Activated naive CD8-positive, alpha-beta T cell (primary cell): ENCODE measurements at regions not wholly inside any gene's neighbourhood (a gene's known extent, or its start where the extent isn't known, plus 50 kb on each side); places are given as distances from the start of the nearest gene placed in this dataset.
"Not testable (repeated sequence)": the region's sequence is repeated elsewhere in the genome, so short reads cannot be mapped to it uniquely, and the experiment has no call there.

ENCODE experiments used
- H3K27ac Mint-ChIP-seq: one replicate; pipeline ENCODE4 v1.8.0; 2021; ENCODE audit warnings: mixed read lengths
- H3K27me3 Mint-ChIP-seq: one replicate; pipeline ENCODE4 v1.8.0; 2021; ENCODE audit warnings: mixed read lengths
- H3K36me3 Mint-ChIP-seq: one replicate; pipeline ENCODE4 v1.8.0; 2021; ENCODE audit warnings: mixed read lengths
- H3K4me1 Mint-ChIP-seq: one replicate; pipeline ENCODE4 v1.8.0; 2021; ENCODE audit warnings: low read depth, mixed read lengths
- H3K4me3 Mint-ChIP-seq: one replicate; pipeline ENCODE4 v1.8.0; 2021; ENCODE audit warnings: mild to moderate bottlenecking, mixed read lengths
- H3K9me3 Mint-ChIP-seq: one replicate; pipeline ENCODE4 v1.8.0; 2021; ENCODE audit warnings: low read depth, mixed read lengths

DNA sequence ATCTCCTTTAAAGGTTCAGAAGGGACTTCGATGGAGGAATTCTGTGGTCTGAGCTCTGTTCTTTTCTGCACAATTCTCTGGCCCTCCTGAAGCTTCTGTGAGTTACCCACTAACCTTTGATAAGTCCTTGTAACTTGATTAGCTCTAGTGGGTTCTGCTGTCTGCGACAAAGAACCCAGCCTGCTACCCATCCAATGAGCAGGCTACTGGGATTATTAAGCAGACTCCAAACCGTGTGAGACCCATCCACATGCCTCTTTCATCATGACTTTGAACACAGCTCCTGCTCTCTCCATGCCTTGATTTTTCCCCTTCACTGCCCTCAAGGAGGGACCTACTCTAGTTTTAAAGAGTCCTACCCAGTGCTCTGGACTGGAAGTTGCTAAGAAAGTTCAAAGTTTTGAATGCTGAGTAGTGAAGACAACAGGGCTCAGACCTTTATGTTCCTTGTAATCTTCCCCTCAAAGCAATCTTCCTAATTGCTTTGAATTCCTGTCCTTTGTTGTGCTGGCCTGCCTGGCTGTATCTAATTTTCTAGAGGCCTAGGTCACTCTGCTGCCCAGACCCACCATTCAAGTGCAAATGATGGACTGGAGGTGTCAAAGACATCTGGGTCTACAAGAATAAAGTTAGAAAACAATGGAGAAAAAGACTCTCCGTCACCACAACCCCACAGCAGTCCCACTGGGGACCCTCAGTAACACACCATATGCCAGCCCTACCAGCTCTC, 146.9 kb downstream of the RHOU start:
- Mint-ChIP-seq H3K9me3 (peaks cover 4% of the 10 kb centered on the region), H3K4me1 (no peaks in the 10 kb centered on the region), H3K36me3 (peaks cover 5% of the 10 kb centered on the region), H3K4me3 (no peak overlapping the region), H3K27ac (no peak overlapping the region), H3K27me3 (no peaks in the 10 kb centered on the region)

DNA sequence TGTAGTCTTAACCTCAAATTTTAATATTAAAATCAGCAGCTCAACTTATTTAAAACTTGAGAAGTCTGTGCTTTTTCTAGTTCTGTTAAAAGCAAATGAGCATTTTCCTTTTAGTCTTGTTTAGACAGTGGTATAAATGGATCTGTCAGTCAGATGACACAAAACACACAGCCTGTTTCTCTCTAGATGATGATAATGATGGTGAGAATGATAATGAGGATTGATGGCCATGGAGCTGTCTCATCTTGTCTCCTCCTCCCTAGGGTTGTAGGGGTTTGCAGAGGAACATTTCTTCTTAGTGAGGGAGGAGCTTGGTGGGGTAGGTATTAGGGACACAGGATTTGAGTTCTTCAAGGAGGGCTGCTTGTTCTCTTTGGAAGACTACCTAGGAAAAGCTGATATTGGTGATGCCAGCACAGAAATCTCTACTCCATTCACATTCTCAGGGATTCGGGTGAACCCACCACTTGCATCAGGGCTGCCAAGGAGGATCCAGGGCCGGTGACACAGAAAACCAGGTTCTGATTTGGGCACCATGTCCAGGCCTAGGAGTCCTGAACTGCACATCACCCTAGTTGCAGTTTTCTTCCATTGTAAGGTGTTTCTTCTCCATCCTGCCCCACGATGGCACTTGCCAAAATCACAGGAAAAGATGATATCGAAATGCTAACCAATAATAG, 147.6 kb downstream of the RHOU start:
- no peak overlapping the region for H3K27ac Mint-ChIP-seq
- H3K27me3 Mint-ChIP-seq = no peaks in the 10 kb centered on the region
- no peak overlapping the region for H3K4me3 Mint-ChIP-seq
- peaks cover 5% of the 10 kb centered on the region for H3K36me3 Mint-ChIP-seq
- H3K9me3 Mint-ChIP-seq = peaks cover 4% of the 10 kb centered on the region
- H3K4me1 Mint-ChIP-seq = no peaks in the 10 kb centered on the region

DNA sequence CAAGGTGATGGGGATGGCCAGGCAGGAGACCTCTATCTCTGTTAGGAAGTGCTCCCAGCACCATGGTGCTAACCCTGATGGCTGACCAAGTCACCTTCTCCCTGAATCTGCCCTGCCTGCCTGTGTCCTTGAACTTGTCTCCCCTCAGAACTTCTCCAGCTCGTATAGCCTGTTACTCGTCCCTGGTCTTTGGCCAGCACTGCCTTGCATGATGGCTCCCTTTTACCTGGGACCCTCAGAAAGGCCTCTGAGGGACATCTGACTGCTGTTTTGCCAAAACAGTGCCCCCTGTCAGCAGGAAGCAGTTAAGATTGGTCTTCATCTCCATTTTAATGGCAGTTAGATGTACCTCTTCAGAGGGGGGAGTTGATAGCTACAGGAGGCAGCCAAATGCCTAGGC, 148.3 kb downstream of the RHOU start:
- Mint-ChIP-seq H3K27ac (no peak overlapping the region), H3K9me3 (peaks cover 4% of the 10 kb centered on the region), H3K4me3 (no peak overlapping the region), H3K27me3 (no peaks in the 10 kb centered on the region), H3K4me1 (no peaks in the 10 kb centered on the region), H3K36me3 (peaks cover 5% of the 10 kb centered on the region)

DNA sequence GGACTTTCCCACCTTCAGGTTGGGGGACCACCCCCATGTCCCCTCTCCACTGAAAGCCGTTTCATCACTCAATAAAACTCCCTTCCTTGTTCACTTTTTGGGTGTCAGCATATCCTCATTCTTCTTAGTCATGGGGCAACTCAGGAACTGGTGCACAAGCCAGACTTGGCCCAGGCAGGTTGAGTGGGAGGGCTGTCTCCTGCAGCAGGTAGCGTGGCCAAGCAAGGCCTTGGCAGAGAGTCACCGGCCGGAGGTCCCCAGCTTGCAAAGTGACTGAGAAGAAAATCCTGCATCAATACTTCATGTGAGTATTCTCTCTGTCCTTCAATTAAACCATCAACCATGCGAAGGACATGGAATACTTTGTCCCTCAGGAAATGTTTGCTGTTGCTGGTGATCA, 148.9 kb downstream of the RHOU start:
- Mint-ChIP-seq H3K27ac (no peak overlapping the region), H3K4me3 (no peak overlapping the region), H3K9me3 (peaks cover 4% of the 10 kb centered on the region), H3K27me3 (no peaks in the 10 kb centered on the region), H3K4me1 (peaks cover 1% of the 10 kb centered on the region), H3K36me3 (peaks cover 5% of the 10 kb centered on the region)

DNA sequence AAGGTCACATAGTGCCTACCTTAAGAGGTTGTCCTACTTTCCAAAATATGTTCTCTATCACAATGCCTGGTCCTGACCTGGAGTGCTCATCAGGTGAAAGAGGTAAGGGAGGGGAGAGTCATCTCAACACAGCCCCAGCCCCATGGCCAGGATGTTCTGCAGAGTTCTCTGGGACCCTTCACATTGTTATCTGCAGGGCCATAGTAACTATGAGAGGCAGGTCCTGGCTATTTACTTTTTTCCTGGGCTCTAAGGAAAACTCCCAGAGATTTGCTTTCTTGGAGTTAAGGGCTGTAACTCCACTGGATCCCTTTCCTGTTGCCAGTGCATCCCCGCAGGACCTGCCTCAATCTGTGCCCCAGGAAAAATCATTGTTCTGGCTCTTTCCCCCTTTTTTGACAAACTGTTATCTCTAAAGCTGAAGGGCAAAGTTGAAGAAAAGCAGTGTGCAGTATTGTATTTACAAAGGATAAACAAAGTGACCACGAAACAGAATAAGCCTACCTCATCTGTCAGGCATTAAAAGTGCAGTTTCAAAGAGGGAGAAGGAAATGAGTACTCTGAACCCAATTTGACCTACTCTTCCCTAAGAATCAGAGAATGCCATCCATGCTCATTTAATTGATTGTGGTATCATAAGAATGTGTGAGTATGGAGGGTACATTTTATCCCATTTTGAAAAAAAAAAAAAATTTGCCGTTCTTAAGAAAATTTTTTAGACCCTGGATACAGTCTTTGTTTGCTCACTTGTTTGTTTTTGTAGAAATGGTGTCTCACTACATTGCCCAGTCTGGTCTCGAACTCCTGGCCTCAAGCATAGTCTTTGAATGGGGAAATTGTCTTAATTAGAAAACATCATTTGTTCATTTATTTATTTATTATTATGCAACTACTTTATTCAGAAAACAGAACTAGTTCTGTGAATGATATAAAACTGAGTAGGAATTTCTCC, 149.6 kb downstream of the RHOU start:
- H3K36me3 Mint-ChIP-seq = peaks cover 5% of the 10 kb centered on the region
- H3K4me1 Mint-ChIP-seq = peaks cover 8% of the 10 kb centered on the region
- no peak overlapping the region for H3K4me3 Mint-ChIP-seq
- H3K27me3 Mint-ChIP-seq = no peaks in the 10 kb centered on the region
- H3K27ac Mint-ChIP-seq = no peak overlapping the region
- peaks cover 4% of the 10 kb centered on the region for H3K9me3 Mint-ChIP-seq

DNA sequence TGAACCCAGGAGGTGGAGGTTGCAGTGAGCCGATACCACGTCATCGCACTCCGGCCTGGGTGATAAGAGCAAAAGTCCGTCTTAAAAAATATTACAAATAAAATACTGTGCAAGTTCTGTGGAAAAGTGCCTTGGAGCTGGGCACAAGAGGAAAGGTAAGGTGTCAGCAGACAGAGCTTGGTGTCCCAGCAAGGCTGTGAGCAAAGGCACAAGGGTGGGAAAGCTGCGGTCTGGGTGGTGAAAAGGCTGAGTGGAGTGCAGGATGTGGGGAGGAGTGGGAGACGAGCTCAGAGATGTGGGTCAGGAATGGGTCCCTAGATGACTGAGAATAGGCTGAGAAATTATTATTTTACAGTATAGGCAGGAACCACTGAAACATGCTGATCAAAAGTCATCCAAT, 150.6 kb downstream of the RHOU start:
- H3K36me3 Mint-ChIP-seq = peaks cover 5% of the 10 kb centered on the region
- H3K4me3 Mint-ChIP-seq = no peak overlapping the region
- peaks cover 18% of the 10 kb centered on the region for H3K4me1 Mint-ChIP-seq
- no peaks in the 10 kb centered on the region for H3K27me3 Mint-ChIP-seq
- peaks cover 4% of the 10 kb centered on the region for H3K9me3 Mint-ChIP-seq
- no peak overlapping the region for H3K27ac Mint-ChIP-seq

DNA sequence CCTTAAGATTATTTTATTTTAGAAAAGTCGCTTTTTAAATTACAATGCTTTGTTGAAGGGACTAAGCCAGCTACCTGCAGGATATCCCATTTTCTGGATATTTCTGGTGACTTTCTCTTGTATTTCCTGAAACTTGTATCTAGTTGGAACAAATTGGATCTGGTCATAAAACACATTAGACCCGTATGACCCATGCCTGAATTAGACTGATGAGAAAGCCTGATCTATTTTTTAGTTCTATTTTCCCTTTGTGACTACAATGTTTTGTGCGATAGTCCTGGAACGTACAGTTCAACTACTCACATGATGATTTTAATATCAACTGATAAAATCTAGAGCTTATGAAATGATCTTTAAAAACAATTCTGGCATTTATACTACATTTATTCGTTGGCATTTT, 151.8 kb downstream of the RHOU start:
- peaks cover 21% of the 10 kb centered on the region for H3K4me1 Mint-ChIP-seq
- no peaks in the 10 kb centered on the region for H3K27me3 Mint-ChIP-seq
- H3K36me3 Mint-ChIP-seq = peaks cover 5% of the 10 kb centered on the region
- peaks cover 4% of the 10 kb centered on the region for H3K9me3 Mint-ChIP-seq
- no peak overlapping the region for H3K27ac Mint-ChIP-seq
- no peak overlapping the region for H3K4me3 Mint-ChIP-seq

DNA sequence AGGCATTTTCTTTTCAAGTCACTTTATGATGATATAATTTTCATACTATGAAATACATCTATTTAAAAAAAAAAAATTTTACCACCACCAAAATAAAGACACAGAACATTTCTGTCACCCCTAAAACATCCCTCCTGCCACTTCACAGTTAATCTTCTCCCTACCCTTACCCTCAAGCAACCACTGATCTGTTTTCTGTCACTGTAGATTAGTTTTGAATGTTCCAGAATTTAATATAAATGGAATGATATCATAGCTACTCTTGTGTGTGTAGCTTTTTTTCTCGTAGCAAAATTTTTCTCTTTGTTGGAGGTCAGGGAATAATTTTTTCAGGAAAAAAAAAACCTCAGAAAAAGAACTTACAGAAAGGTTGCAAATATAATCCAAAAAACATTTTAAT, 152.7 kb downstream of the RHOU start:
- Mint-ChIP-seq H3K4me1 (peaks cover 21% of the 10 kb centered on the region), H3K36me3 (peaks cover 5% of the 10 kb centered on the region), H3K4me3 (no peak overlapping the region), H3K27ac (no peak overlapping the region), H3K27me3 (no peaks in the 10 kb centered on the region), H3K9me3 (peaks cover 4% of the 10 kb centered on the region)

DNA sequence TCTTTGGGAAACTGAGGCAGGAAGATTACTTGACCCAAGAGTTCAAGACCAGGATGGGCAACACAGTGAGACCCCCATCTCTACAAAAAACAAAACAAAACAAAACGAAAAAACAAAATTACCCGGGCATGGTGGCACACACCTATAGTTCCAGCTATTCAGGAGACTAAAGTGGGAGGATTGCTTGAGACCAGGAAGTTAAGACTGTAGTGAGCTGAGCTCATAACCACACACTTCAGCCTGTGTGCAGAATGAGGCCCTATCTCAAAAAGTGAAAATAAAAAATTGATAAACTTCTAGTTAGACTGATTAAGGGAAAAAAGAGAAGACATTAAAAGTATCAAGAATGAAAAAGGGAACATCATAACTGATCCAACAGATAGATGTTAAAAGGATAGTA, 154.0 kb downstream of the RHOU start:
- Mint-ChIP-seq H3K4me1 (peaks cover 21% of the 10 kb centered on the region), H3K27ac (no peak overlapping the region), H3K27me3 (no peaks in the 10 kb centered on the region), H3K9me3 (peaks cover under 1% of the 10 kb centered on the region), H3K36me3 (peaks cover 3% of the 10 kb centered on the region), H3K4me3 (no peak overlapping the region)

DNA sequence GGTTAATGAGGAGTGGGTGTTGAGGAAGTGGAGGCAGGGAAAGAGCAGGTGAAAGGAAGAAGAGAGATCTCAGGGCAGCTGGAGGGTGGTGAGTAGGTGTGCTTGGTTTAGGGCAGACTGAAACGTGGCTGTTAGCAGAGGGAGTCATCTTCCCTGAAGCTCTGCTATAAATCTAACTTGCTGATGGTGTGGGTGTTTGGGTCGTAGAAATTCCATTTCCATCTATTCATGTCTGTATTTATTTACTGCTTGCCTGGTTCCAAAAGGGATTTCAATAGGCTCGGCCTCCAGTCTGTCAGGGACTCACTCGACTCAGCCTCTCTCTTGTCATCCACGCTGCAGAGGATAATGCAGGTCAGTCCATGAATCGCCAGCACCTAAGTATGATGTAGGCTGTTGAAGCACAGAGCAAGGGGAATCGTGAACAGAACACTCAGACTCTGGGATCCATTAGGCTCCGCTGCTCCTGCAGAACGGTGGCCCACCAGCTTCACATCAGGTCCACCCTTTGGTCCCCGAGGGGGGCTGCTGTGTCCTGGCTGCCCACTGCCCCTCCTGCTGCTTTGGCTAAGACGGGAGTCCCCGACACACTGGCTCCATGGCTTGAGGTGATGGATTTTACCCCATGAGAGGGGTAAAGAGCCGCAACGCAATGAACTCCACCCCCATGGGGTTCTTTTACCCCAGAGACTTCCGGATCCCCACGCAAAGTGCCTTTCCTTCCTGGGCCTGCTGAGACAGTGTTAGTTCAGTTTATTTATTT, 156.2 kb downstream of the RHOU start:
- no peaks in the 10 kb centered on the region for H3K27me3 Mint-ChIP-seq
- no peaks in the 10 kb centered on the region for H3K9me3 Mint-ChIP-seq
- H3K4me1 Mint-ChIP-seq = peaks cover 21% of the 10 kb centered on the region
- no peaks in the 10 kb centered on the region for H3K36me3 Mint-ChIP-seq
- no peak overlapping the region for H3K27ac Mint-ChIP-seq
- H3K4me3 Mint-ChIP-seq = no peak overlapping the region

DNA sequence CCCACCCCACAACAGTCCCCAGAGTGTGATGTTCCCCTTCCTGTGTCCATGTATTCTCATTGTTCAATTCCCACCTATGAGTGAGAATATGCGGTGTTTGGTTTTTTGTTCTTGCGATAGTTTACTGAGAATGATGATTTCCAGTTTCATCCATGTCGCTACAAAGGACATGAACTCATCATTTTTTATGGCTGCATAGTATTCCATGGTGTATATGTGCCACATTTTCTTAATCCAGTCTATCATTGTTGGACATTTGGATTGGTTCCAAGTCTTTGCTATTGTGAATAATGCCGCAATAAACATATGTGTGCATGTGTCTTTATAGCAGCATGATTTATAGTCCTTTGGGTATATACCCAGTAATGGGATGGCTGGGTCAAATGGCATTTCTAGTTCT, 156.9 kb downstream of the RHOU start:
- not testable (repeated sequence) for H3K36me3 Mint-ChIP-seq, H3K9me3 Mint-ChIP-seq, H3K4me3 Mint-ChIP-seq, H3K27ac Mint-ChIP-seq, H3K27me3 Mint-ChIP-seq
- peaks cover 21% of the 10 kb centered on the region for H3K4me1 Mint-ChIP-seq

DNA sequence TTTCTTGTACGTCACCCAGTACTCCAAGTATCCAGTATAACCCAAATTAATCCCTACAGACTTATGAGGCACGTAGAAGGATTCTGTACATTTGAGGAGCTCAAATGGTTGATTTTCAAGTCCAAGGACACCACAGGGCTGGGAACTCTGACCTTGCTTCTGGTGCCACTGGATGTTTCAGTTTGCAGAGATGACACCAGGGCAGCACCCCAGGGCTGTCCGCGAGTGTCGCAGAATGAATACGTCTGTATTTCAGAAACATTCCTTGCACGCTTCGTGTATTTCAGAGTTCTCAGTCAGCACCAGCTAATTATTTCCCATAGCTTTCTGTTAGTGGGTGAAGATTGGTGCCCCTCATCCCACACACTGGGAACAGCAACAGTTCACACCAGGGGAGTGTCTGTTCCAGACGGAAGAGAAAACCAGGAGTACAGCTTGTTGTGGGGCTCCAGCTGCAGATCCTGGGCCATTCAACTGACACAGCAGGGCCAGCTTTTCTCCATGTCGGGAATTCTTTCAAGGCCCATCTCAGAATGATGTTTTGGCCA, 159.2 kb downstream of the RHOU start:
- Mint-ChIP-seq H3K4me1 (peaks cover 16% of the 10 kb centered on the region), H3K4me3 (no peak overlapping the region), H3K36me3 (no peaks in the 10 kb centered on the region), H3K9me3 (no peaks in the 10 kb centered on the region), H3K27ac (no peak overlapping the region), H3K27me3 (no peaks in the 10 kb centered on the region)

DNA sequence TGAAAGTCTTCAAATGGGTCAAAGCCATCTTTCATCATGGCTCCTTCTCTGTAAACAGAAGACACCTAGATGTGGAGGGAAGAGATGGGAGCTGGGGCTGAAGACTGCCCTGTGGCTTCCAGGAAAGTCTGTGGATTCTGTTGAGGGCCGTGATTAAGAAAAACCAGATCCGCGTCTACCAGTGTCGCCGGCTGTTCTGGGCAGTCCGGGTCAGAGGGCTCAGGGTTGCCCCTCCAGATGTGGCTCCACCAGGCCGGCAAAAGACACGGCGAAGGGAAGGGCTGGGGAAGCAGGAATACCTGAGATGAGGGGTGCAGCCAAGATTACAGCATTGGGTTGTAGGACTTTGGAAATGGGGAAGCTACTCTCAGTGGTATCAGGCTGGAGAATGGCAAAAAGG, 162.6 kb downstream of the RHOU start:
- H3K4me3 Mint-ChIP-seq = no peak overlapping the region
- no peak overlapping the region for H3K27ac Mint-ChIP-seq
- no peaks in the 10 kb centered on the region for H3K36me3 Mint-ChIP-seq
- H3K4me1 Mint-ChIP-seq = no peaks in the 10 kb centered on the region
- no peaks in the 10 kb centered on the region for H3K27me3 Mint-ChIP-seq
- H3K9me3 Mint-ChIP-seq = no peaks in the 10 kb centered on the region

DNA sequence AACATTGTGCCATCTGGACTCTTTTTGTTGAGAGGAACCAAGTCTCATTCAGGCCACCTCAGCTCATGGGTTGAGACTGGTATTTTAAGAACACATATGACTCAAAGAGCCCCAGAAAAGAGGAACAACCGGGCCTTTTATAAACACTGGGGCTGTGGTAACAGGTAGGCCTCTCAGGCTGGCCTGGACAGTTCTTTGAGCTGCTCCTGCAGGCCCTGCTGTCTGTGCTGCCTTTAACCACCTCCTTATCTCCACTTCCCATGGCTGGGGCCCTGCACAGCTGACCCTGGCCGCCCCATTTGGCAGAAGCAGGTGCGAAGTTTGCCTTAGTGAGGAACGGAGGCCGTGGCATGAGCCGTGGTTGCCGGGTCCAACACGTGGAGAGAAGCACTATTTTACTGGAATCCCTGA, 163.3 kb downstream of the RHOU start:
- Mint-ChIP-seq H3K4me3 (no peak overlapping the region), H3K27me3 (no peaks in the 10 kb centered on the region), H3K4me1 (no peaks in the 10 kb centered on the region), H3K27ac (no peak overlapping the region), H3K36me3 (no peaks in the 10 kb centered on the region), H3K9me3 (no peaks in the 10 kb centered on the region)
